Fibroblast of mammary gland (primary cell): ENCODE measurements at regions not wholly inside any gene's neighbourhood (a gene's known extent, or its start where the extent isn't known, plus 50 kb on each side); places are given as distances from the start of the nearest gene placed in this dataset.

ENCODE experiments used
- DNase-seq: peaks from one replicate; pipeline ENCODE4 v3.0.0-alpha.2; 2010; ENCODE audit warnings: low read depth
- H3K4me3 ChIP-seq: 2 replicates; pipeline ENCODE4 v1.5.1; 2011; ENCODE audit warnings: low read depth, mild to moderate bottlenecking, low read length, moderate library complexity; ENCODE audit not compliant: control insufficient read depth
- CTCF ChIP-seq: conservative IDR thresholded peaks from 2 replicates; pipeline ENCODE4 v1.5.1; 2011; ENCODE audit warnings: low read depth, low read length, inconsistent platforms; ENCODE audit not compliant: control insufficient read depth, insufficient read depth

DNA sequence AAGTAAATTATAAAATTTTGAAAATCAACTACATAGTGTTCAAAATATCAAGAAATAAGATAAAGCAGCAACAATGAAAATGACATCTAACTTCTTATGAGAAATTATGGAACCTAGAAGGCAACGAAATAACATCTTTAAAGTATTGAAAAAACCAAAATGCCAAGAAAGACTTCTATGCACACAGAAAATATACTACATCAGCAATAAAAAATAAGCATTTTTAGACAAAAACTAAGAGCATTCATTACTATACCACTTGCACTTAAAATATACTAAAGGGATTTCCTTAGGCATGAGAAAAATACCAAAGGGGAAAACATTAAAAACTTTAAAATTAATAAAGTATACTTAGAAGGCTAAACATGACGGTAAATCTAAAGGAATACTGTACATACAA lies 556.3 kb downstream of the NUP35 start:
- H3K4me3 ChIP-seq = no peak overlapping the region
- no peak for DNase-seq
- TF ChIP-seq CTCF = no peak

DNA sequence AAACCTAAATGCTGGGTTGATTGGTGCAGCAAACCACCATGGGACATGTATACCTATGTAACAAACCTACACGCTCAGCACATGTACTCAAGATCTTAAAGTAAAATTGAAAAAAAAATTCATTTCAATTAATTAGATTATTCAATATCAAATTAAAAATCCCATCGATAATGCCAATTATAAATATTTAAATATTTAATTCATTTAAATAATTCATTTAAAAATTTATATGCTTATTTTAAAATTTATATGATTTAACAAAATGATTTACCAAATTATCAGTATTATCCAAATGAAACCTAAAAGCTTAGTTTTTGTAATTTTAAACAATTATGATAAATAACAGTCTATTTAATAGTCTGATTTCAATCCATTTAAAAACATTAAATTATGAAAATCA lies 560.4 kb downstream of the NUP35 start:
- H3K4me3 ChIP-seq = no peak overlapping the region
- no peak for DNase-seq
- no peak for TF ChIP-seq CTCF

DNA sequence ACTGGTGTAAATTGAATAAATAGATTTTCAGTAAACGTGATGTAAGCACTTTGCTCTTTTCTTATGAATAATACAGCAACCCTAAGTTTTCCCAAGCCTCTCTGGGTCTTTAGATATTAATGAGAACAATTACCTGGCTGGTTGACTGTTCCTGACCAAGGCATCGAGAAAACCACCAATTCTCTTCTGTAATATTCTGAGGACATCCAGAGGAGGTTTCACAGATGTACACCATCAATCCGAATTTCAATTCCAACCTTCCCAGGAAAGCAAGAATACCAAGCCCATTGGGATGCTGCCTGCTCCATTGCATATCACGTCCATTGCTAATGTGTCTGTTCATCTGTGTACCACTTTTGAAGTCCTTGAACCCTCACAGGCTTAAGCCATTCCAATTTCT lies 571.8 kb downstream of the NUP35 start:
- TF ChIP-seq CTCF = no peak
- no peak for DNase-seq
- H3K4me3 ChIP-seq = no peak overlapping the region

DNA sequence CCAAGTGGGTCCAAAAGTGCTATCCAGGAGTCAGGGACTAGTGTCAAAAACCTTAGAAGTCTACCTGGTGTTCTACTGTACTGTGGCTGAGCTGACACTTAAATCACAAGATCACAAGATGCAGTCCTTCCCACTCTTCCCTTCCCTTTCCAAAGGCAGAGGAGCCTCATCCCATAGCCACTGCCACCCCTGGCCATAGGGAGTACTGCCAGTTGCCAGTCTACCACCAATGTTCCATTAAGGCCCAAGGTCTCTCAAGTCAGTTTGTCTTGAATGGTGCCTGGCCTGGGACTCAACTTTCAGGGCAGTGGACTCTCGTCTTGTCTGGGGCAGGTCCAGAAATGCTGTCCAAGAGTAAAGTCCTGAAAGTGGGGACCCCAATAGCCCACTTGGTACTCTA lies 585.6 kb downstream of the NUP35 start:
- DNase-seq = no peak
- TF ChIP-seq CTCF = no peak
- no peak overlapping the region for H3K4me3 ChIP-seq

DNA sequence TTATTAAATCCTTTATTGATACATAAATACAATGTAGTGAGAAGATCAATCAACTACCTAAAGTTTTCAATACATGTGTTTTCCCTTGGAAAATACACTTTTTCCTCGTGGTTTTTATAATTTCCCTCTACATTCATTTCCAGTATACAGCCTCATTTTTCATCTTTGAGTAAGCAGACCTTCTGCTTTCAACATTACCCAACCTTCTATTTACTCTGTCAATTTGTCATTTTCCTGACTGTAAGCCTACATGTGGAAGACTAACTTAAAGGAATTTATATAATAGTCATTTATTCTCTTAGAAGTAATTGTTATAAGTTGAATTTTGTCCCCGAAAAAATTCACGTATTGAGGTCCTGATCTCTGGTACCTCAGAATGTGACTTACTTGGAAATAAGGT lies 594.0 kb downstream of the NUP35 start:
- no peak for DNase-seq
- H3K4me3 ChIP-seq = no peak overlapping the region
- no peak for TF ChIP-seq CTCF

DNA sequence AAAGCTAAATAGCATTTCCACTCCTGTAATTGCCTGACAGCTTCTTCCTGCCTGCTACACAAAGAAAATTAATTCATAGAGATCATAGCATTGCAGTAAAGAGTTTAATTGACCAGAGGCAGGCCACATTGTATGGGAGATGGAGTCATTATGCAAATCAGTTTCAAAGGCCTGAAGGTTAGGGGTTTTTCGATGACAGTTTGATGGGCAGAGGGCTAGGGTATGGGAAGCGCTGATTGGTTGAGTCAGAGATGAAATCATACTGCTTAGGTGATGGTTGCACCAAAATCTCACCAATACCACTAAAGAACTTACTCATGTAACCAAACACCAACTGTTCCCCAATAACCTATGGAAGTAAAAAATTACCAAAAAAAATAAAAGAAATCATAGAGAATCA lies 599.0 kb downstream of the NUP35 start:
- TF ChIP-seq CTCF = no peak
- DNase-seq = no peak
- H3K4me3 ChIP-seq = no peak overlapping the region

GRCh38 chr2:183729380-183729779 lies 605.1 kb downstream of the NUP35 start:
- no peak for TF ChIP-seq CTCF
- no peak for DNase-seq
- no peak overlapping the region for H3K4me3 ChIP-seq
